Stomach (tissue), 8 donors: ENCODE measurements at regions not wholly inside any gene's neighbourhood (a gene's known extent, or its start where the extent isn't known, plus 50 kb on each side); places are given as distances from the start of the nearest gene placed in this dataset.

ENCODE experiments used
- DNase-seq, 2 donors: peaks; one replicate each; pipeline versions ENCODE4 v3.0.0 to v3.0.0-alpha.2; 2013 to 2019
- H3K27ac ChIP-seq, 5 donors: fragments of 200-600 bp in 4 of 5; sonication (generic) in 4 of 5; one replicate each; pipeline ENCODE4 v1.5.1; 2013 to 2019; ENCODE audit warnings: mild to moderate bottlenecking in 1 of 5, moderate library complexity in 1 of 5
- H3K27me3 ChIP-seq, 3 donors: fragments of 200-600 bp; sonication (generic); one replicate each; pipeline ENCODE4 v1.5.1; 2017 to 2019; ENCODE audit warnings: mixed run types in 1 of 3
- H3K36me3 ChIP-seq, 4 donors: fragments of 200-600 bp; sonication (generic); 1 replicate in 3 of 4; 2 replicates in 1 of 4; pipeline ENCODE4 v1.5.1; 2016 to 2019
- H3K4me1 ChIP-seq, 4 donors: fragments of 200-600 bp; sonication (generic); one replicate each; pipeline ENCODE4 v1.5.1; 2016 to 2019
- H3K4me3 ChIP-seq, 4 donors: fragments of 200-600 bp; sonication (generic) in 3 of 4; one replicate each; pipeline ENCODE4 v1.5.1; 2016 to 2019; ENCODE audit warnings: mild to moderate bottlenecking in 1 of 4
- H3K9me3 ChIP-seq, 4 donors: fragments of 200-600 bp; sonication (generic); one replicate each; pipeline ENCODE4 v1.5.1; 2016 to 2019
- CTCF ChIP-seq, 7 experiments: fragments of 450-650 bp in 4 of 7; fragments of 200-600 bp in 3 of 7; sonication (generic) in 3 of 7; IDR thresholded peaks; one replicate each; pipeline ENCODE4 v1.5.1; 2016 to 2019; ENCODE audit warnings: antibody characterized with exemption in 7 of 7, control low read depth in 2 of 7, mild to moderate bottlenecking in 1 of 7
- EP300 ChIP-seq: sonication (generic); formaldehyde crosslinking; IDR thresholded peaks from one replicate; pipeline ENCODE4 v1.6.1; 2017; ENCODE audit warnings: antibody characterized with exemption
- POLR2A ChIP-seq, 4 donors: fragments of 450-650 bp; IDR thresholded peaks; one replicate each; pipeline ENCODE4 v1.6.1; 2016; ENCODE audit warnings: antibody characterized with exemption in 4 of 4, control low read depth in 2 of 4, mild to moderate bottlenecking in 1 of 4, moderate library complexity in 1 of 4
- POLR2AphosphoS5 ChIP-seq, 3 donors: sonication (generic); formaldehyde crosslinking; IDR thresholded peaks; one replicate each; pipeline ENCODE4 v1.6.1; 2016; ENCODE audit warnings: antibody characterized with exemption in 3 of 3
- WGBS, 5 donors: extraction: QIAGEN DNeasy Blood & Tissue Kit in 3 of 5; methylation state at CpG; one replicate each; pipeline versions ENCODE4 v1.1.5 to v1.1.7; 2013 to 2018; 5-methylcytosine and 5-hydroxymethylcytosine counted together
- intact Hi-C: fragments of 100-400 bp; cut with DNase I; formaldehyde crosslinking; loops from one replicate; pipeline ENCODE4 v1.15.1; 2023; ENCODE audit warnings: low total_unique reads
- donor health status: healthy with polysubstance abuse.
- donor health status: Bipolar disorder and iron deficiency.
- donor health status: healthy.

- DNase-seq: no peak
- Histone ChIP-seq H3K27me3 (no peaks in the 10 kb centered on the region), H3K4me1 (no peaks in the 10 kb centered on the region), H3K4me3 (no peak overlapping the region), H3K36me3 (no peaks in the 10 kb centered on the region), H3K27ac (no peak overlapping the region), H3K9me3 (peaks cover 0 to 4% (median 2%) of the 10 kb centered on the region in 4 donors)
- no peak for TF ChIP-seq POLR2A (IDR thresholded peaks at IDR 0.05)
- no peak for TF ChIP-seq POLR2AphosphoS5 (IDR thresholded peaks at IDR 0.05)
- no peak for TF ChIP-seq EP300
- TF ChIP-seq CTCF (IDR thresholded peaks at IDR 0.05): no peak
- 23 to 64% (median 40%) methylated on average over 9 of the region's 9 CpGs for WGBS, 5 donors
- intact Hi-C loops: no loop called here
Measured at GRCh38 chr10:84990713-84991112, 662.3 kb downstream of the CCSER2 start.

GRCh38 chr10:84991301-84991700, 662.9 kb downstream of the CCSER2 start:
- TF ChIP-seq POLR2A (IDR thresholded peaks at IDR 0.05): no peak
- TF ChIP-seq POLR2AphosphoS5 (IDR thresholded peaks at IDR 0.05): no peak
- no peak for TF ChIP-seq CTCF (IDR thresholded peaks at IDR 0.05)
- TF ChIP-seq EP300: no peak
- 54 to 62% (median 61%) methylated on average over 2 of the region's 2 CpGs for WGBS, 5 donors
- intact Hi-C loops: no loop called here
- Histone ChIP-seq H3K27me3 (no peaks in the 10 kb centered on the region), H3K27ac (no peak overlapping the region), H3K9me3 (peaks cover 0 to 4% (median 2%) of the 10 kb centered on the region in 4 donors), H3K4me1 (no peaks in the 10 kb centered on the region), H3K4me3 (no peak overlapping the region), H3K36me3 (no peaks in the 10 kb centered on the region)
- peak in 1 of 2 donors; percentile 38 for DNase-seq

DNA sequence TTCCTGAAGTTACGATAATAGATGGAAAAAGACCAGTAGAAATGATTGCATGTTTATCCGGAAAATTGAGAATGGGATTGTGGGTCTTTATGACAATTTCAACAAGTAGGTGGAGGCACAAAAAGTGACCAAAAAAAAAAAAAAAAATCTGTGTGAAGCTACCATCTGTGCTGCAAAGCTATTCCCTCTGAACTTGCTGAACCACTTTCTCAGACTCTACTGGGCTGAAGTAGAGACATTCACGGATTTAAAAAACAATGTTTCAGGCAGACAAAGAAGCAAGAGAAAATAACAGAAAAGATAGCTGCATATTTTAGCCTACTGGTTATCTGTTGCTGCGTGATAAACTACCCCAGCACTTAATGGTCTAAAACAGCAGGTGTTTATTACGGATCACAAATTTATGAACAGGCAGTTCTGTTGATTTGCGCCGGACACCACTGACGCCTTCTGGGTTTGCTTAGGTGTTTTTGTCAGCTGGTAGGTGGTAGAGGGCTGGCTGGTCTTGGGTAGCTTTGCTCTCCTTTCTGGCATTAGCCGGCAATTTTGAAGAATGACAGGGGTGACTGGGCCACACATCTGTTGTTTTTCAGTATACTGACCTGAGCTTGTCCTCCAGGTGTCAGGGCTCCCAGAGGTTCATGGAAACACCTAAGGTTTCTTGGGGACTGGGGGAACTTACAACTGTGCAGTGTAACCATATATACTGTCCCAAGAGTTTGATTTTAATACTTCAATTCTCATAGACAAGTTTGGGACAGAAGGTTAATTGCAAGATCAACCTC, 665.1 kb downstream of the CCSER2 start:
- Histone ChIP-seq H3K4me1 (no peaks in the 10 kb centered on the region), H3K27ac (no peak overlapping the region), H3K36me3 (no peaks in the 10 kb centered on the region), H3K9me3 (peaks cover 0 to 4% (median 2%) of the 10 kb centered on the region in 4 donors), H3K4me3 (no peak overlapping the region), H3K27me3 (no peaks in the 10 kb centered on the region)
- intact Hi-C loops: no loop called here
- DNase-seq: peak in 1 of 2 donors; percentile 17
- TF ChIP-seq POLR2A (IDR thresholded peaks at IDR 0.05): no peak
- 73 to 83% (median 81%) methylated on average over 9 of the region's 9 CpGs for WGBS, 5 donors

DNA sequence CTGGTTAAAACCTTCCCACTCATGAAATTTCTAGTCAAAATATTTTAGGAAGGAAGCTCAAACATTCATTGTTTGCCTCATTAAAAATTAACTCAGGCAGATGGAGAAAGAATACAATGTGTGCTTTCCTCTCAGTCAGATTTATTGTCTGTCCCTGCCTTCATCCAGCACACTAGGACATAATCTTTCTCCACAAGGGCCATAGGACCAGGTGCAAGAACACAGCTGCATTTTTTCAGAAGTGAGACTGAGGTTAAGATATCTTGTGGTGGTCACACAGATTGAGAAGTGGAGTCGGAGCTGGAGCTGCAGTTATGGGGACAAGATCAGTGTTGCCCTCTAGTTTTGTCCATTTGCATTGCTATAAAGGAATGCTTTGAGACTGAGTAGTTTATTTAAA, 666.3 kb downstream of the CCSER2 start:
- Histone ChIP-seq H3K36me3 (no peaks in the 10 kb centered on the region), H3K4me3 (no peak overlapping the region), H3K9me3 (peaks cover 0 to 4% (median 2%) of the 10 kb centered on the region in 4 donors), H3K27me3 (no peaks in the 10 kb centered on the region), H3K4me1 (no peaks in the 10 kb centered on the region), H3K27ac (no peak overlapping the region)
- TF ChIP-seq EP300 (no peak), POLR2A (IDR thresholded peaks at IDR 0.05) (no peak), POLR2AphosphoS5 (IDR thresholded peaks at IDR 0.05) (no peak)
- intact Hi-C loops: no loop called here
- WGBS, 5 donors: 53 to 81% (median 76%) methylated on average over 1 of the region's 1 CpG
- no peak for DNase-seq

- peaks cover 0 to 4% (median 2%) of the 10 kb centered on the region in 4 donors for H3K9me3 ChIP-seq
- H3K36me3 ChIP-seq: no peaks in the 10 kb centered on the region
- intact Hi-C loops: no loop called here
- no peaks in the 10 kb centered on the region for H3K27me3 ChIP-seq
- H3K4me3 ChIP-seq: no peak overlapping the region
- DNase-seq: no peak
- TF ChIP-seq POLR2AphosphoS5 (IDR thresholded peaks at IDR 0.05) (no peak), CTCF (IDR thresholded peaks at IDR 0.05) (no peak), EP300 (no peak), POLR2A (IDR thresholded peaks at IDR 0.05) (no peak)
- no peak overlapping the region for H3K27ac ChIP-seq
- 82 to 94% (median 90%) methylated on average over 3 of the region's 3 CpGs for WGBS, 5 donors
- H3K4me1 ChIP-seq: no peaks in the 10 kb centered on the region
Measured at GRCh38 chr10:84996580-84996979, 668.2 kb downstream of the CCSER2 start.
